Kidney epithelial cell (primary cell): ENCODE measurements at regions not wholly inside any gene's neighbourhood (a gene's known extent, or its start where the extent isn't known, plus 50 kb on each side); places are given as distances from the start of the nearest gene placed in this dataset.

Experiments used
- DNase-seq: peaks from one replicate; pipeline ENCODE4 v3.0.0-alpha.2; 2010; ENCODE audit warnings: low read depth
- H3K27me3 ChIP-seq: 2 replicates; pipeline ENCODE4 v1.6.0; 2011; ENCODE audit warnings: low read length; ENCODE audit not compliant: control insufficient read depth, insufficient read depth
- H3K36me3 ChIP-seq: 2 replicates; pipeline ENCODE4 v1.5.1; 2011; ENCODE audit warnings: low read length; ENCODE audit not compliant: control insufficient read depth, insufficient read depth
- H3K4me3 ChIP-seq: 2 replicates; pipeline ENCODE4 v1.5.1; 2011; ENCODE audit warnings: low read depth, mild to moderate bottlenecking, control low read depth, low read length
- TF ChIP-seq, protein P1 (sequence below): IDR thresholded peaks from 2 replicates; pipeline ENCODE4 v1.5.1; 2011; ENCODE audit warnings: mild to moderate bottlenecking, moderate library complexity, low read length, control low read depth, inconsistent platforms; ENCODE audit not compliant: insufficient read depth, poor library complexity, severe bottlenecking

DNA sequence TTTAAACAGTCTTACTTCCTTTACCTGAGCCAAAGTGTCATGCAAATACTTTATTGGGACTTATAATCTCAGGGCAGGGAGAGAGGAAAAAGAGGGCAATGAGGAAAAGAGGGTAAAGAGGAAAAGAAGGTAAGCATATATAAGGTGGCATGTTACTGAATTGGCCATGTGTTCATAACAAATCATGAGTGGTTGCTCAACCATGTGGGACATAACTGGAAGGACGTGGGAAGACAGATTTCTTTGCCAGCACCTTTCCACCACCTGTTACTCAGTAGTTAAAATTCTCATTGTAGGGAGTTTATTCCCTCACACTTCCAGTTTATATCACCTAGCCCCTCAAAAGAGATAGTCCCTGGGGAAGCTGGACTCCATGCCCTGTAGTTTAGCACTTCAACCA is 54.7 kb upstream of the TPRG1 start:
- Histone ChIP-seq H3K4me3 (no peak overlapping the region), H3K27me3 (no peaks in the 10 kb centered on the region)
- no peak for DNase-seq

DNA sequence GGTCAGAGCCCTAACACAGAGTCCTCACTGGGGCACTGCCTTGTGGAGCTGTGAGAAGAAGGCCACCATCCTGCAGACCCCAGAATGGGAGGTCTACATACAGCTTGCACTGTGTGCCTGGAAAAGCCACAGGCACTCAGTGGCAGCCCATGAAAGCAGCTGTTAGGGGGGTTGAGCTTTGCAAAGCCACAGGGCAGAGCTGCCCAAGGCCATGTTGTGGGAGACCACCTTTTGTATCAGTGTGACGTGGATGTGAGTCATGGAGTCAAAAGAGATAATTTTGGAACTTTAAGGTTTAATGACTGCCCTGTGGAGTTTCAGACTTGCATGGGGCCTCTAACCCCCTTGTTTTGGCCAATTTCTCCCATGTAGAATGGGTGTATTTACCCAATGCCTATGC is 52.9 kb upstream of the TPRG1 start:
- TF ChIP-seq, protein P1, sequence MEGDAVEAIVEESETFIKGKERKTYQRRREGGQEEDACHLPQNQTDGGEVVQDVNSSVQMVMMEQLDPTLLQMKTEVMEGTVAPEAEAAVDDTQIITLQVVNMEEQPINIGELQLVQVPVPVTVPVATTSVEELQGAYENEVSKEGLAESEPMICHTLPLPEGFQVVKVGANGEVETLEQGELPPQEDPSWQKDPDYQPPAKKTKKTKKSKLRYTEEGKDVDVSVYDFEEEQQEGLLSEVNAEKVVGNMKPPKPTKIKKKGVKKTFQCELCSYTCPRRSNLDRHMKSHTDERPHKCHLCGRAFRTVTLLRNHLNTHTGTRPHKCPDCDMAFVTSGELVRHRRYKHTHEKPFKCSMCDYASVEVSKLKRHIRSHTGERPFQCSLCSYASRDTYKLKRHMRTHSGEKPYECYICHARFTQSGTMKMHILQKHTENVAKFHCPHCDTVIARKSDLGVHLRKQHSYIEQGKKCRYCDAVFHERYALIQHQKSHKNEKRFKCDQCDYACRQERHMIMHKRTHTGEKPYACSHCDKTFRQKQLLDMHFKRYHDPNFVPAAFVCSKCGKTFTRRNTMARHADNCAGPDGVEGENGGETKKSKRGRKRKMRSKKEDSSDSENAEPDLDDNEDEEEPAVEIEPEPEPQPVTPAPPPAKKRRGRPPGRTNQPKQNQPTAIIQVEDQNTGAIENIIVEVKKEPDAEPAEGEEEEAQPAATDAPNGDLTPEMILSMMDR = no peak
- Histone ChIP-seq H3K27me3 (no peaks in the 10 kb centered on the region), H3K36me3 (no peaks in the 10 kb centered on the region), H3K4me3 (no peak overlapping the region)
- DNase-seq = no peak

More for the DNA sequence above, 54.7 kb upstream of the TPRG1 start:
- TF ChIP-seq, protein P1 = no peak
- H3K36me3 ChIP-seq = no peaks in the 10 kb centered on the region

DNA sequence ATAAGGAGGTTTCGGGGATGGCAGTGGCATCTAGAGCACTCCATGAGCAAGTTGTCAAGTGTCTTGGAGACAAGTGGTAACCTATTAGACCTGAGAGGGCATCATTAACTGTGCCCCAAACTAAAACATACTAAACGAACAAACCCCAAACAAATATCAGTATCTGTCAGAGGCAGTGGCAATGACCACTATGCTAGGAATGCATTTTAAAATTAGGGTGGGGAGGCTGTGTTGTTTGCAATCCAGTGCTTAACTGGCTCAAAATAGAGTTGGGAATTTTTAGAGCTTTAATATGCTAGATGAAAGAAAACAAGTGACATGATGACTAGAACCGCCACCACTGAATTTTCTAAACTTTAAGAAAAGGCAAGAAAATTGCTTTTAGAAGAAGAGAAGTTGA is 51.8 kb upstream of the TPRG1 start:
- no peak for DNase-seq
- TF ChIP-seq, protein P1 = no peak
- Histone ChIP-seq H3K4me3 (no peak overlapping the region), H3K36me3 (no peaks in the 10 kb centered on the region), H3K27me3 (no peaks in the 10 kb centered on the region)

DNA sequence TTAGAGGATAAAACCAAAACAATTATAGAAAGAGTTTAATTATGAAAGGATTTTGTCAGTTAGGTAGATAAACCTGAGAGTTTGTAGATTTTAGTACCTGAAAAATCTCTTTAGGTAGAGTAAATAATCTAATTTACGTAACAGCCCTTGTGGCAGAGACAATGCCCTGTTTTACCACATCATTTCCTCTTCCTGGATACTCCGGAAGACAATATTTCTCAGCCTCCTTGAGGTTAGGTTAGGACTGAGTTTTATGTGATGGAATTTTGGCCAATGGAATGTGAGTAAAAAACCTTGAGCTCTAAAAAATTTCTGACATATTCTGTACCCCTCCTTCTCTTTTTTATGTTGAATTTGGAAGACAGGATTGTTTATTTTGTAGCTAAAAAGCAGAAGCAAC is 50.7 kb upstream of the TPRG1 start:
- no peak for DNase-seq
- no peaks in the 10 kb centered on the region for H3K36me3 ChIP-seq
- TF ChIP-seq, protein P1 = no peak
- H3K27me3 ChIP-seq = no peaks in the 10 kb centered on the region
- no peak overlapping the region for H3K4me3 ChIP-seq
